ENCODE measurements at regions not wholly inside any gene's neighbourhood (a gene's known extent, or its start where the extent isn't known, plus 50 kb on each side); places are given as distances from the start of the nearest gene placed in this dataset.

- TF ChIP-seq CSDC2 (CRISPR knock-in tag; IDR thresholded peaks at IDR 0.05) (no peak), TCF4 (CRISPR knock-in tag; IDR thresholded peaks at IDR 0.05; ENCODE audit: borderline replicate concordance) (no peak), PATZ1 (CRISPR knock-in tag; IDR thresholded peaks at IDR 0.05; ENCODE audit: borderline replicate concordance) (no peak), RARB (CRISPR knock-in tag; IDR thresholded peaks at IDR 0.05) (no peak), POU6F1 (CRISPR knock-in tag; IDR thresholded peaks at IDR 0.05; ENCODE audit: borderline replicate concordance, low read depth) (no peak), ZNF565 (CRISPR knock-in tag; conservative IDR thresholded peaks at IDR 0.05; ENCODE audit: low read depth) (no peak), ARNTL (CRISPR knock-in tag; IDR thresholded peaks at IDR 0.05; ENCODE audit: borderline replicate concordance, low read depth) (no peak), ZNF8 (CRISPR knock-in tag; IDR thresholded peaks at IDR 0.05) (no peak), ZFP3 (CRISPR knock-in tag; IDR thresholded peaks at IDR 0.05) (no peak), ZC3H10 (CRISPR knock-in tag; IDR thresholded peaks at IDR 0.05) (no peak), ISL1 (CRISPR knock-in tag; IDR thresholded peaks at IDR 0.05) (no peak), BACH2 (CRISPR knock-in tag; IDR thresholded peaks at IDR 0.05; ENCODE audit: borderline replicate concordance) (no peak)
- TF ChIP-seq, protein P1, sequence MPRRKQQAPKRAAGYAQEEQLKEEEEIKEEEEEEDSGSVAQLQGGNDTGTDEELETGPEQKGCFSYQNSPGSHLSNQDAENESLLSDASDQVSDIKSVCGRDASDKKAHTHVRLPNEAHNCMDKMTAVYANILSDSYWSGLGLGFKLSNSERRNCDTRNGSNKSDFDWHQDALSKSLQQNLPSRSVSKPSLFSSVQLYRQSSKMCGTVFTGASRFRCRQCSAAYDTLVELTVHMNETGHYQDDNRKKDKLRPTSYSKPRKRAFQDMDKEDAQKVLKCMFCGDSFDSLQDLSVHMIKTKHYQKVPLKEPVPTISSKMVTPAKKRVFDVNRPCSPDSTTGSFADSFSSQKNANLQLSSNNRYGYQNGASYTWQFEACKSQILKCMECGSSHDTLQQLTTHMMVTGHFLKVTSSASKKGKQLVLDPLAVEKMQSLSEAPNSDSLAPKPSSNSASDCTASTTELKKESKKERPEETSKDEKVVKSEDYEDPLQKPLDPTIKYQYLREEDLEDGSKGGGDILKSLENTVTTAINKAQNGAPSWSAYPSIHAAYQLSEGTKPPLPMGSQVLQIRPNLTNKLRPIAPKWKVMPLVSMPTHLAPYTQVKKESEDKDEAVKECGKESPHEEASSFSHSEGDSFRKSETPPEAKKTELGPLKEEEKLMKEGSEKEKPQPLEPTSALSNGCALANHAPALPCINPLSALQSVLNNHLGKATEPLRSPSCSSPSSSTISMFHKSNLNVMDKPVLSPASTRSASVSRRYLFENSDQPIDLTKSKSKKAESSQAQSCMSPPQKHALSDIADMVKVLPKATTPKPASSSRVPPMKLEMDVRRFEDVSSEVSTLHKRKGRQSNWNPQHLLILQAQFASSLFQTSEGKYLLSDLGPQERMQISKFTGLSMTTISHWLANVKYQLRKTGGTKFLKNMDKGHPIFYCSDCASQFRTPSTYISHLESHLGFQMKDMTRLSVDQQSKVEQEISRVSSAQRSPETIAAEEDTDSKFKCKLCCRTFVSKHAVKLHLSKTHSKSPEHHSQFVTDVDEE (CRISPR knock-in tag; IDR thresholded peaks at IDR 0.05): no peak
- TF ChIP-seq, protein P2, sequence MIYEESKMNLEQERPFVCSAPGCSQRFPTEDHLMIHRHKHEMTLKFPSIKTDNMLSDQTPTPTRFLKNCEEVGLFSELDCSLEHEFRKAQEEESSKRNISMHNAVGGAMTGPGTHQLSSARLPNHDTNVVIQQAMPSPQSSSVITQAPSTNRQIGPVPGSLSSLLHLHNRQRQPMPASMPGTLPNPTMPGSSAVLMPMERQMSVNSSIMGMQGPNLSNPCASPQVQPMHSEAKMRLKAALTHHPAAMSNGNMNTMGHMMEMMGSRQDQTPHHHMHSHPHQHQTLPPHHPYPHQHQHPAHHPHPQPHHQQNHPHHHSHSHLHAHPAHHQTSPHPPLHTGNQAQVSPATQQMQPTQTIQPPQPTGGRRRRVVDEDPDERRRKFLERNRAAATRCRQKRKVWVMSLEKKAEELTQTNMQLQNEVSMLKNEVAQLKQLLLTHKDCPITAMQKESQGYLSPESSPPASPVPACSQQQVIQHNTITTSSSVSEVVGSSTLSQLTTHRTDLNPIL (CRISPR knock-in tag; IDR thresholded peaks at IDR 0.05; ENCODE audit: low read depth): no peak
Observed at GRCh38 chr13:26816881-26817280, 56.3 kb upstream of the GPR12 start.

Data from SK-N-SH treated with all-trans-retinoic acid at 6 μM for 48 hours (cell line).